D721Med (cell line): ENCODE measurements at regions not wholly inside any gene's neighbourhood (a gene's known extent, or its start where the extent isn't known, plus 50 kb on each side); places are given as distances from the start of the nearest gene placed in this dataset.

ENCODE experiments used
- DNase-seq: peaks from one replicate; pipeline ENCODE4 v3.0.0; 2011; ENCODE audit warnings: low spot score; ENCODE audit not compliant: insufficient read length
- FAIRE-seq: peaks from 2 replicates; lab custom pipeline; 2011; peaks lifted over from hg19 to GRCh38; lab: Jason Lieb, UNC
- TF ChIP-seq, protein P1 (sequence below): IDR thresholded peaks from 2 replicates; pipeline ENCODE4 v1.5.1; 2012; ENCODE audit warnings: mild to moderate bottlenecking, control low read depth; ENCODE audit not compliant: insufficient read depth; ENCODE audit errors: missing control alignments

DNA sequence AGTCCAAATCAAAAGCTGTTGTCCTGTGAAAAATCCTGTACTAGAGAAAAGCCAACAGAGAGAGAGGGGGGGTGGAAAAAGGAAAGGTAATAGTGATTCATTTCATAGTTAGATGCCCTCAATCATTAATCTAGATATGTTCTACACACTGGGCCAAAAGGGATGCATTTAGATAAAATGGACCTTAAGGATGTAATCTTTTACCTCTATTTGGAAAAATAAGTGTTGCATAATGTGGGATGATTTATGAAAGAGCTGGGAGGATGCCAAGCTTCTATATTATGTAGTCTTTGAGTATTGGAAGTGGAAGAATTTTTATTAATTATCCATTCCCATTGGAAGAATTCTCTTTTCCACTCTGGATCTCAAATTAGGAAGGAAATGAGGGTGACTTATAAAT, 480.5 kb upstream of the ZEB2 start:
- FAIRE-seq (no peak), DNase-seq (no peak)
- TF ChIP-seq, protein P1, sequence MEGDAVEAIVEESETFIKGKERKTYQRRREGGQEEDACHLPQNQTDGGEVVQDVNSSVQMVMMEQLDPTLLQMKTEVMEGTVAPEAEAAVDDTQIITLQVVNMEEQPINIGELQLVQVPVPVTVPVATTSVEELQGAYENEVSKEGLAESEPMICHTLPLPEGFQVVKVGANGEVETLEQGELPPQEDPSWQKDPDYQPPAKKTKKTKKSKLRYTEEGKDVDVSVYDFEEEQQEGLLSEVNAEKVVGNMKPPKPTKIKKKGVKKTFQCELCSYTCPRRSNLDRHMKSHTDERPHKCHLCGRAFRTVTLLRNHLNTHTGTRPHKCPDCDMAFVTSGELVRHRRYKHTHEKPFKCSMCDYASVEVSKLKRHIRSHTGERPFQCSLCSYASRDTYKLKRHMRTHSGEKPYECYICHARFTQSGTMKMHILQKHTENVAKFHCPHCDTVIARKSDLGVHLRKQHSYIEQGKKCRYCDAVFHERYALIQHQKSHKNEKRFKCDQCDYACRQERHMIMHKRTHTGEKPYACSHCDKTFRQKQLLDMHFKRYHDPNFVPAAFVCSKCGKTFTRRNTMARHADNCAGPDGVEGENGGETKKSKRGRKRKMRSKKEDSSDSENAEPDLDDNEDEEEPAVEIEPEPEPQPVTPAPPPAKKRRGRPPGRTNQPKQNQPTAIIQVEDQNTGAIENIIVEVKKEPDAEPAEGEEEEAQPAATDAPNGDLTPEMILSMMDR: no peak

DNA sequence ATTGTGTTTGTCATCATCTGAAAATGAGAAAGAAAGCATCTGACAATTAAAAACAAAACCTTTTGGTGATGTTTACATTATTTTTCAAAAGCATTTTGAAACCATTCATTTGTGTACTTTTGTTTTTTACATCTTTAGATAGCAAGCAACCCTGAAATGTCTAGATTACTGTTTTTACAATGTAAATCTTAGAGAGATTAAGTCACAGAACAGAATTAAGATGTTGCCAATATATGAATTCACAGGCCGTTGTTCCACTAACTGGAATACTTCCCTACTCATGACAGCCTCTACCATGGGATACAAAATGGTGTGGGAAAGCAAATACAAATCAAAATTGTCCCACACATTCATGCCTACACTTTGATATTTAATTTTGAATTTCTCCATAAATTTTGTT, 480.0 kb upstream of the ZEB2 start:
- TF ChIP-seq, protein P1: no peak
- DNase-seq (no peak), FAIRE-seq (no peak)

DNA sequence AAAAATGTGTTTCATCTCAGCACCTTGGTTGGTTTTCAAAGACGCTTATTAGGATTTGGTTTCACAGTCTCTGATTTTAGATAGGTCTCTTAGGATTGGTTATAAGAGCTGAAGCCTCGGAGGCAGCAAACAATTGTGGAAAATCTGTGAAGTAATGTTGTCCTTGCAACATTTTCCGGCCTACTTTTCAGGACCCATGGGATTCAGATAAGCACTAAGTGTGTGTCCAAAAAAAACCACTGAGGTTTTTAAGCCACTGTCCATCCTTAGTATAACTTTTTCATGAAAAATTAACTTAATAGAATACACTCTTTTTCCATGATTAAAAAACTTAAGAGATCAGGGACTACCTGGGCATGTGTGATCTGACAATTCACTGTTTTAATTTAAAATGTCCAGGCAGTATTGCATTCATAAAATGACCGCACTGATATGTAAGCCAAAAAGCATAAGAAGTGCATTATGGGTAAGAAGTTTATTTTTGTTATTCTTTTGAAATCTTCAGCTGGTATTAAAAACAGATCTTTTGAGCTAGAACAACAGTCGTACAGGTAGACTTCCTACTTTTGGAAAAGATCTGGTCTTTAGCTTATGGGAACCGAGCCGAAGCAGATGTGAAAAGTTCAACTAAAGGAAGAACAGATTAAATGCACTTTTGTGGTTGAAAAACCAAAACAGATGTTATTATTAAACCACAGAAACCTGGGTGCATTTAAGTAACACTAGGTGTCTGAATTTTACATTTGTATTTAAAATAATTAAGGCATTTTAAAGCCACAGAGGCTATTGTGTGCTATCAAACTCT, 479.4 kb upstream of the ZEB2 start:
- FAIRE-seq: no peak
- no peak for DNase-seq
- TF ChIP-seq, protein P1: no peak

DNA sequence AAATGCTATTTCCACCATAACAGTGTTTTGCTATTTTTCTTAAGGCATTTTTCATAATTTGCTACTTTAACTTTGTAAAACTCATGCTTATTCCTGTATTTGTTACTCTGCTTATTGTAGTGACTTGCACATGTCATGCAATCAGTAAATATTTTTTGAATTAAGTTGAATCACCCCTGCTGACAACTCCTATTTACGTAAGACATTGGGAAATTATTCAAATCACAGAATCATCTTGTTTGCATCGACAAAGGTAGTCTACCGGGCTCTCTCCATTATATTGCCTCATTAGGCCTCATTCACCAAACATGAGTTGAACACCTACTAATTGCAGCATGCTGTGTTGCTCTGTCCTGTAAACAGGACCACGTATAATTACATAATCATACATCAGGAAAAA, 478.5 kb upstream of the ZEB2 start:
- TF ChIP-seq, protein P1: no peak
- no peak for FAIRE-seq
- DNase-seq: no peak

DNA sequence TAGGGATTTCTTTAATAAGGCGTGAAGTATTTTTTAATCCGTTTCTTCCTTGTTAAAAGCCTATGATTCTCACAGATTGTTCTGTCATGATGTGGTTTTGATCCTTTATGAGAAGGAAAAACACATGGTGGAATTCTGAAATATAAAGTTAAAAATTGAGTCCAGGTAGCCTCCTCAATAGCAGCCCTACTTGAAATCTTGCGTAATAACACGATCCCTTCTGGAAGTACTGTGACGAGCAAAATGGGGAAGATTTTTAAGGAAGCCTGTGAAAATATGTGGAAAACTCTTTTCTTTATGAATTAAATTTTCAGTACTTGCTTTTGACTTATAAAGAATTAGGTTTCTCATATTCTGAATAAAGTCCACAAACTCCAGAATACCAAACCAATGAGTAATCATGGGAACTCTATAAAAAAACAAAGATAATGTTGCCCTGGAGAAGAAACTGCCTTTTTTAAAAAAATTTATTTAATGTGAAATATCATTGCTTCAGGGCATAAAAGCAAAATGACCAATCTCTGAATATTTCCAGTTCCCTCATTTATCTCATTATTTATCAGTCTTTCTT, 476.4 kb upstream of the ZEB2 start:
- no peak for FAIRE-seq
- TF ChIP-seq, protein P1: no peak
- no peak for DNase-seq

DNA sequence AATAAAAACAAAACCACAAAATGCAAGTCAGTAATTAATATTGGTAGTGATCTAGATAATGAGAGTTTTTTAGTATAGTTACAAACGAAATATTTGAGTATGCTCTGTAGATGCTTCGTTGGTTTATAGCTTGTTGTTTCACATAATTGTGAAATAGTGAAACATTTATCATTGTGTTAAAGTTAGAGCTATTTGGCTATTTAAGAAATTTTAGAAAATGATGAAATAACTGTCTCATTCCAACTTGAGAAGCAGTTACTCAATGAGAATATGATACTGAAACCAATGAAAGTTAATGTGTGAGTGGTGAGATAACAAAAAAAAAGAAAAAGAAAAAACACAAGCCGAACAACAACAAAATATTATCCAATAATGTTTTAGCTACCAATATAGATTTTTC, 475.6 kb upstream of the ZEB2 start:
- FAIRE-seq: no peak
- DNase-seq: no peak
- TF ChIP-seq, protein P1: no peak

DNA sequence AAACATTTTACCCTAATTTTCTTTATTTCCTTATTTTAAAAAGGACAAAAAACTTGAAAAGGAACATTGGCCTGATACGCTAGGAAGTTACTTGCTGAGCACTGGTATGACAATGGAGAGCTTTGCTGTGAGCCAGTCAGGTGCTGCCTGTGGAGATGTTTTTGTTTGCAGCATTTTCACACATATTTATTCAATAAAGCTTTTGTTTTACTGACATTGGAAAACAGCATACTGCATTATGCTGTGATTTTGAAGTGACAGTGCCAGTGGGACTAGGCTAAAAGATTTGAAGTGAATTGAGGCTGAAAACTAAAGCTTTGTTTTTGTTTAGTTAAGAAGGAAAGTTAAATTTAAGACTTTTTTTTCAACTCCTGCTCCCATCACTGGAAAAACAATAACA, 470.7 kb upstream of the ZEB2 start:
- TF ChIP-seq, protein P1: no peak
- DNase-seq: no peak
- FAIRE-seq: no peak
